SK-MEL-5 (cell line): ENCODE measurements at regions not wholly inside any gene's neighbourhood (a gene's known extent, or its start where the extent isn't known, plus 50 kb on each side); places are given as distances from the start of the nearest gene placed in this dataset.

Source experiments
- DNase-seq: peaks from one replicate; pipeline ENCODE4 v3.0.0-alpha.2; 2016; ENCODE audit warnings: low read depth, low spot score
- in situ Hi-C: cut with HindIII; loops from 2 replicates; pipeline ENCODE4 v1.10.0; 2016; ENCODE audit warnings: low sequenced_read_pairs, high pct_unique_total_duplicates, low pct_unique_long_range_greater_than_20kb

DNA sequence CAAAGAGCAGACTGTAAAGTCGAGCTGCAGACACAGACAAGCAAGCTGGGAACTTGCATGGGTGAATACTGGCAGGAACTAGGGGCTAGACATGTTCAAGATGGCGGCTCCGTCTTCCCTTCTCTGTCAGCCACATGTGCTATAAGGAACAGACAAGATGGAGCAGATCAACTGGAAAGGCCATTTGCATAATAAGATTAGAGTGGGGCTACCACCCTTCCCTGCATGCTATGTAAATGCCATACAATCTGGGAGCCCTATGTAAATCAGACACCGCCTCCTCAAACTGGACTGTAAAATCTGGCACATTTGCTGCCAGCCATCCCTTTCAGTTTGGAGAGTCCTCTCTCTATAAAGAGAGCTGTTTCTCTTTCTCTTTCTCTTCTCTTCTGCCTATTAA is 640.1 kb upstream of the CDH8 start:
- no peak for DNase-seq
- in situ Hi-C loops, result no loop called here

DNA sequence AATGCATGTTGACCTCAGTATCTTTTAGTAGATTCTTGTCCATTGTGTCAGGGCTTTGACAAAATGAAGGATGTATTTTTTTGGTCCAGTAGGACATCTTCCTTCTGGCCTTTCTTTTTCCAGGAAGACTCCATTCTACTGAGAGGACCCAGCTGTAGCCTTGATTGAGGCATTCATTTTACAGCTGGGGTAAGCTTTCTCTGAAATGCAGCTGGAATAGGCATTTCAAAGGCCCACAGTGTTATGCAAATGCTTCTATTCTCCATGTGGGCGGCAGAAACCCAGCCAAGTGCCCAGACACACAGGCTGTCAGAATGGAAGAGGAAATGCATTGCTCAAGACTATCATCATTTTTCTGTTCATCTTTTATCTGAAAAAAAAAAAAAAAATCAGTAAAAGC is 629.0 kb upstream of the CDH8 start:
- in situ Hi-C loops, result no loop called here

DNA sequence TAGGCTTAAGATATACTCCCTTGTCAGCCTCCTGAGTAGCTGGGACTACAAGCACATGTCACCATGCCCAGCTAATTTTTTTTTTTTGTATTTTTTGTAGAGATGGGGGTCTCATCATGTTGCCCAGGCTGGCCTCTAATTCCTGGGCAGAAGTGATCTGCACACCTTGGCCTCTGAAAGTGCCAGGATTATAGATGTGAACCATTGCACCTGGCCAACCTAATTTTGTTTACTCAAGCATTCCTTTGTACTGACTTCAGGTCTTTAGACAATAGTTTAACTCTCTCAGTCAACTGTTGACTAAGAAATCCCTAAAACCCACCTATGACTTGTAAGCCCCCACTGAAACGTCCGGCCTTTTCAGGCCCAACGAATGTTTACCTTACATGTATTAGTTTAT is 628.3 kb upstream of the CDH8 start:
- in situ Hi-C loops, result no loop called here
- DNase-seq, result no peak

More for the DNA sequence above, 629.0 kb upstream of the CDH8 start:
- no peak for DNase-seq

DNA sequence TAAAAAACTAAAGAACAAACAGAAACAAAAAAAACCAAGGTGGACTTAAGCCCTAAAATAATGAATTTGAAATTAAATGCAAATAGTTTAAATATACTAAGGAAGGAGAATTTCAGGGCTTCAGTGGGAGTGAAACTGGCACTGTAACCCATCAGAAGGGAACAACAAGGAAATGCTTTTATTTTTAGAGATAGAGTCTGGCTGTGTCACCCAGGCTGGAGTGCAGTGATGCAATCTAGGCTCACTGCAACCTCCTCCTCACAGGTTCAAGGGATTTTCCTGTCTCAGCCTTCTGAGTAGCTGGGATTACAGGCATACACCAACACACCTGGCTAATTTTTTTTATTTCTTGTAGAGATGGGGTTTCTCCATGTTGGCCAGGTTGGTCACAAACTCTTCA is 625.2 kb upstream of the CDH8 start:
- in situ Hi-C loops, result no loop called here
- DNase-seq, result no peak

DNA sequence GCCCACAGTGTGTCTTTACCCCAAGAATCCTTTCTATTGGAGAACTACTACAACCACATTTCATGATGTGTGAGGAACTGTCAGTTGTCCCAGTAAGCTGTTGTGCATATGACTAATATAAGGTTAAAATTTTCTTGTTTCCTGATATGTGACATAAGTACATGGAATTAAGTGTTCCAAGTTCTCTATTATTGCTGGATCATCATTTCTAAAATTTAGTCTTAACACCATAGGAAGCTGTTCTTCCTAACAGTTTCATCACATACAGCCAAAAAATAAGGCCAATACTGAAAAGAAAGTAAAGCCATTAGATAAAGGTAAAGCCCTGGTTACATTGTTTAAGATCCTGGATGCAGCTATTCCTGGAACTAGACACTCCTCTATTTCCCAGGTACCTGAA is 620.9 kb upstream of the CDH8 start:
- in situ Hi-C loops, result no loop called here
- DNase-seq, result no peak

DNA sequence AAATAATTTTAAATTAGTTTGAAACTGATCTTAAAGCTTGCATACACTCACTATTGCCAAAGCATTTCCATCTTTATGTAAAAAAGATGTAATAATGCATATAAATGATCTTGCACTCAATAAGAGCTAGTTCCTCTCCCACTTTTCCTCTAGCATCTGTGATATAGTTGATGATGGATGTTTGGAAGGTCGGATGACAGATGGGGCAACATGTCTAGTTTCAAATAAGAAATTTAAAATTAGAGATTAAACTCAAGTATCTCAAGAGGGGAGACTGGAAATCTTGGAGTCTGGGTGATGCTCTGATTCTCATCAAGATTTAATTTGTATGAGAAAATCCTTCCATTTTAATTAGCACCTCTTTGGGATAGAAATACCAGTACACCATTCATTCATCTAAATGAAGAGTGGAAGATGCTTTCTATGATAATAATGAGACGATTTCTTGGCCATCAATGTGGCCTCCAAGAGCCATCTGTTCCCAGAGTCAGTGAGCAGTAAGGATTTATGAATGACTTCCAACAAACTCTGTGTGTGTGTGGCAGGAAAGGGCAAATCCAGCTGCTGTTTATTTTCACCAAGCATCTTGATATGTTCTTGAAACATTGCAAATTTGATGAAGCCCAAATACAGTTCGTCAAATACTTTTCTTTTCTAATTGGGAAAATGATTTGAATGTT is 616.3 kb upstream of the CDH8 start:
- no peak for DNase-seq
- in situ Hi-C loops, result no loop called here

DNA sequence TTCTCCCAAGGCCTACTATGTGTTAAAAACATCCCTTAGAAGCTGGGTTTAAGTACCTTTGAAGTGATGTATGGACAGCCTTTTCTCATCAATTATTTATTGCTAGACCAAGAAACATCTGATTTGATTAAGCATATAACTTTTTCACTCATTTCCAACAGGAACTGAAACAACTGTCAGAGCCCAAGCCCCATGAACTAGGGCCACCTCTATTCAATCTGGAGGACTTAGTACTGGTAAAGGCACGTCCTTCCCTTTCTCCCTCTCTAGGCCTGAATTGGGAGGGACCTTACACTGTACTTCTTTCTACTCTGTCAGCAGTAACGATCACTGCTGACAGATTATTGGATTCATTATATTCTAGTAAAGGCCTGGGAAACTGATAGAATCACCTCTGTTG is 612.0 kb upstream of the CDH8 start:
- in situ Hi-C loops, result no loop called here
- no peak for DNase-seq

DNA sequence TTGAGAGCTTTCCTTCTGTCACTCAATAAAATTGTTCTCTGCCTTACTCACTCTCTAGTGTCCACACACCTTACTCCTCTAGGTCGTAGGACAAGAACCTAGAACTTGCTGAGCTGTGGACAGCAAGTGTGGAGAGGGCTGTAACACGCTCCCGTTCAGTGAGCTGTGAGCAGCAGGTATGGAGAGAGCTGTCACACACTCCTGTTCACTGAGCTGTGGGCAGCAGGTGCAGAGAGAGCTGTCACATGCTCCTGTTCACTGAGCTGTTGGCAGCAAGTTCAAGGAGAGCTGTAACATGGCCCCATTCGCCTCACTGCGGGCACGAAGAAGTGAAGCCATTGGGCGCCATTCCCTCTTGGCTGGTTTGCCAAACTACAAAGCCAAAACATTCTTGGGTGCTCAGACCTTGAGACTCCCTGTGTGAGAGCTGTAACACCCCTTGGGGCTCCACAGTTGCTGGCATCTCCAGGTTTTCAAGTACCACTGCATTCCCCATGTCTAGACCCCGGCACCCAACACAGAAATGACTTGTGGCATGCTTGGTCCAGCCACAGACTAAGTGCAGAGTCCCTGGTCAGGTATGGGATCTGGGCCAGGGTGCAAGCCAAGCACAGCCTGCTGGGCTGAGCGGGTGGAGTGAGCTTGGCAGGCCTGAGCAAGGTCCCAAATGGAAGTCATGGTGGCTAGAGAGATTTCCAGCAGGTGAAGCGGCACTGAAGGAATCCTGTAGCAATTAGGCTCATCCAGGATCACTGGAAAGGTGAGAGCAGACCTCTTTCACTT is 608.0 kb upstream of the CDH8 start:
- DNase-seq, result no peak
- in situ Hi-C loops, result no loop called here

DNA sequence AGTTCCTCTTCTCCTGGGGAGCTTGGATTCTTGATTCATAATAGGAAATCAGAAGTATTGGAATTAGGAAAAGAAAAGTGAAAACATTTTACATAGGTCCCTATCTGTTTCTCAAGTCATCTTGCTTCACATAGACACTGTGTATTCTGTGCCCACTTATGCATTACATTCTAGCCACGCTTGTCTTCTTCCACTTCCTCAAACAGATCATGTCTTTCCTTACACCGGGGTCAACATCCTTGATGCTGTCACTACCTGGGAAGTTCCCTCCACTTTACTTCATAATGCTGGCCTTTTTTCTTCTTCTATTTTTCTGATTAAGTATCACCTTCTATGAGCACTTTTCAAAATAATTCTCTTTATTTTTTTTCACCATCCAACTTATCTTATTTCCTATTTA is 606.4 kb upstream of the CDH8 start:
- no peak for DNase-seq
- in situ Hi-C loops, result no loop called here

DNA sequence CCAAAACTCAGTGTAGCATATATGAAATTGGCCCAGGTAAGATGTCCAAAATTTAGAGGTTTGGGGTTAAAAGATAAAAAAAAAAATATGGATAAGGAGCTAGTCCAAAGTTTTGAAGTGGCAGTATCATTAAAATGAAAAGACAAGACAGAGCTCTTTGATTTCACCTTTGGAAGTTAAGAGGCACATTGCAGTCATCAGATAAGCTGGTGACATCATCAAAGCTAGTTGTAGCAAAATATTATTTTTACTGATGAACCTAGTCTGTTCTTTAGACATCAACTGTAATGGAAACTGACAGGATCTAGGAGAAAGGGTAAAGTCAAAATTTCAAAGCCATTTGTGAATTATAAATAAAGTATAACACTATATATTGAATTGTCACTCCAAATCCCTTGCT is 603.7 kb upstream of the CDH8 start:
- in situ Hi-C loops, result no loop called here
- no peak for DNase-seq

DNA sequence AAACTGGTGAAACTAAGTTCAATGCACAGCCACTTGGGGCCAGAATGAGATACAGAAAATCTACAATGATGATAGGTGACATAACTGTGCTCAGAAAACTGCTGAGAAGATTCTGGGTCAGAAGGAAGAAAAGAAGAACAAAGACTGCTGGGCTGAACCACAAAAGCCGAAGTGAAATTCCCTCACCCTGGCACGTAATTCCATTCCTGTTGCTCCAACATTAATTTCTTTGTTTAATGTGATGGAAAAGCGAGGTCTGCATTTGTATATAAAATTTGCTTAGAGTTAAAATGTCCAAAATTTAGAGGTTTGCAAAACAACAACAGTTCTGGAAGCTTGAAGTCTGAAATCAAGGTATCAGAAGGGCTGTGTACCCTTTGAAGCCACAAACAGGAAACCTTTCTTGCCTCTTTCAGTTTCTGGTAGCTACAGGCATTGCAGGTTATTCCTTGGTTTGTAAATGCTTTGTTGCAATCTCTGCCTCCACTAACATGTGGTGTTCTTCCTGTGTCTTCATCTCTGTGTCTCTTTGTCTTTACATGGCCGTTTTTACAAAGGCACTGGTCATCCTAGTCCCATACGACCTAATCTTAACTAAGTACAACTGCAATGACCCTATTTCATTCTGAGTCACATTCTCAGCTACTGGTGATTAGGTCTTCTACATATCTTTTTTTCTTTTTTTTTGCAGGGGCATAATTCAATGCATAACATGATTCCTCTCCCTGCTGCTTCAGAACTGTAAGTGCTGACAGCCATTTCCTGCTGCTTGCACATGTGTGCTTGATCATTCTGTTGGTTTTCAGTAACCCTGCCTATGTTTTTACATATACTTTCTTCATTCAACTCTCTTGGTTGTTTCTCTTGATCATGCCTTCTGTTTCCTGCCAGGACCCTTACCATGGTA is 603.0 kb upstream of the CDH8 start:
- in situ Hi-C loops, result no loop called here

DNA sequence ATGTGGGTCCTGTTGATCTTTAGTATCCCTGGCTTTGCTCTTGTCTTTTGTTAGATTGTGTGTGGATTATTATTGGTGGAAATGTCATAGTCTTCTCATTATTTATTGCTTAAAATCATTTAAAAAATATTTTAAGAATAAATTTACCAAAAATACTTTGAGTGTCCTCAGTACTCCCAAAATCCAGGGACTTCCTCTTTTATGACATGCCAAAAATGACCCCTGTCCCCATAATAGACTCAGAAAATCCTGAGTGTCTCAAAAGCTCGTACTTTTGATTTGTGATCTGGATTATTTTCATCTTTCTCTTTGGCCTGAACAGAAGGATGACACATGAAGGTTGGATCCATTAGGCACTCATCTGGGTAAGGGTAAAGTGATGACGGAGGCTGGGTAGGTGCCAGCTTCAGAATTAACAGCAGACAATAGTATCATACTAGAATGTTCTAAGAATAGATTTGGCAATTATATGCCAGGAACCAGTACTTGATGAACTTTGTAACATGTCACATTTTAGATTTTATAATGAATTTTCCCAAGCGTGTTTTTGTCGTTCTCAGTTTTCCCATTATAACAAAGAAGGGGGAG is 602.2 kb upstream of the CDH8 start:
- in situ Hi-C loops, result no loop called here
- no peak for DNase-seq

More for the DNA sequence above, 603.0 kb upstream of the CDH8 start:
- no peak for DNase-seq

DNA sequence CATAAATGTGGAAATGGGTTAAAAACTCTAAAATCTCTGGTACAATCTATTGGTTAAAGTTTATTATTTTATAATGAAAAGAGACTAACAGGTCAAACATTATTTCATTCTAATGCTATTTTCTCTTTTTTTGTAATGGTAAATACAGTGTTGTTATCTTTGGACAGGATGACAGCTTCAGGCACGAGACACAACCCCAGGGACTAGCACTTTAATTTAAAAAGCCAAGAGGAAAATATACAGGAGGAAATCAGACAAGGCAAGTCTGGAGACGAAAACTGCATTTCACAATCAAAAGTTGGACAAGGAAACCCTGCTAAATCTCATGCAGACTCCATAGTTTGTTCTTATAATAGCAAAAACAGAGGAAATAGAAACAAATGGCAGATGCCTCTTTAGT is 589.1 kb upstream of the CDH8 start:
- in situ Hi-C loops, result no loop called here
- DNase-seq, result no peak

DNA sequence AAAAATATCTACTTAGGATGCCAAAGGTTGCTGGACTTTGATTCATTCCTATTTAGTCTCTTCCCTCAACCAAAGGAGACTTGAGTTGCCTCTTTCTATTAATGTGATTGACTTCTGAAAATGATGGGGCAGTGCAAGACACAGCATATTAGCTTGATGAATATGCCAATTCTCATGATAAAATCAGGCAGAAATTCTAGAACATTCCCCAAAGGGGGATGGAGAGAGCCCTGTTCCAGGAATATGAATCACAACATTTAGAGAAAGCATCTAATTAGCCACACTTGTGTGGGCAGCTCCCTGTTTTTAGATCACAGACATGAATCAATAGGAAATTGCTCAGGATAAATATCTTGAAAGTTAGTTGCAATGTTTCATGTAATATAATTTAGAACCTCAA is 584.0 kb upstream of the CDH8 start:
- in situ Hi-C loops, result no loop called here
- no peak for DNase-seq

DNA sequence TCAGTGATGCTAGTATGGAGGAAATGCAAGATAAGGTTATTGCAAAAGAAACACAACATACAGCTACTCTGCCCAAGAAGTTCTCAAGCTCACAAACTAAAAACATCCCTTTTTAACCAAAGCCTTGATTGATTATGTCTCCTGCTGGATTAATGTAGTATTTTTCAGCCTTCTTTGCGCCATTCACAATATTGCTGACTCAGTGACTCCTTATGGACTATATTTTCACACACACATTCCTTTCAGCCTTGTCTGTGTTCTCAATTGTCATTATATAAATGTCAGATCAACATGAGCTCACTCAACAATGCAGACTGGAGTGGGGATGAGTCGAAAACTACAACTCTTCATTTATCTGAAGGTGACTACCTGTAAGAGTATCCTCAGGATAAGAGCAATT is 579.3 kb upstream of the CDH8 start:
- in situ Hi-C loops, result no loop called here

DNA sequence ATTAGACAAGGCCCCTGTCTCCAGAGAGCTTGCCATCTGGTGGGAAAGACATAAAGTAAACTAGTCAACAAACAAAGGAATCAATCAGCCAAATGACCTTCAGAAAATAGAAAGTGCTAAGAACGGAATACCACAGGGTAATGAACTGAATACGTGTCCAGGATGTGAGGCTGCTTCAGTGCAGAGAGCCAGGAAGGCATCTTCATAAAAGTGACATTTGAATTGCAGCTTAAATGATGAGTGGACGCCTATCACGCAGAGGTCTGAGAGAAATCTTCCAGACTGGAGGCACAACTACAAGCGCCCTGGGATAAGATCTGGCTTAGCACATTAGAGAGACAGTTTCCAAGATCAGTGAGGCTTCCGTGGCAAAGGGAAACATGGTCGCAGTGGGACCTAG is 574.1 kb upstream of the CDH8 start:
- no peak for DNase-seq
- in situ Hi-C loops, result no loop called here

More for the DNA sequence above, 579.3 kb upstream of the CDH8 start:
- no peak for DNase-seq

DNA sequence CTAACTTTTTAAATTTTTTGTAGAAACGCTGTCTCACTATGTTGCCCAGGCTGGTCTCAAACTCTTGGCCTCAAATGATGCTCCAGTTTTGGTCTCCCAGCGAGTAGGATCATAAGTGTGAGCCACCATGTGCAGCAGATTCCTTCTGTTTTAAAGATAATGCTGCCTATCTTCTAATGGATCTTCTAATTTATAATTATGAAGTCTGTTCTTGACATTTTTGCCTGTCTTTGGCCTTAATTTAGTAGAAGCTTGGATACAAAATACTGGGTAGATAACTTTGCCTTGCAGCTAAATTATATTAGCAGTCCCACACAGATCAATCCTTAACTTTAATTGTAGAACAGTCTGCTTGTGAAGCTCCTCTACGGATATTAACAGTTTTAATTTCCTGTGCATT is 566.6 kb upstream of the CDH8 start:
- in situ Hi-C loops, result no loop called here
- no peak for DNase-seq

DNA sequence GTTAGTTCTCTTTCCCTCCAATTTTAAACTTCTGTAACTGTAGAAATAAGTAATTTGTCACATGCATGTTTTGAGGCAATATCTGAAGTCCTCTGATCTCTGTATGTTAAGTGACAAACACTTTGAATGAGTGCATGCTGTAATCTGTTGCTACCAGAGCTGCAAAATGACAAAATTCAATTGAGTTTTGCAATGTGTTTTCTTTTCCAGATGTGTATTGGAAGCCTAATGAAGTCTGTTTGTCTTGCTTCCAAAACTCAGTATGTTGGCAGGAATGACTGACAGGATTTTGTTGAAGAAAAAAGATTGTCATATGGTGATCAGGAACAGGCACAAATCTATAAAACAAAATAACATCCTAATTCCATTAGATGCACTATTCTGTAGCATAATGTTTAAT is 561.6 kb upstream of the CDH8 start:
- in situ Hi-C loops, result no loop called here
- no peak for DNase-seq
